ENCODE measurements at regions not wholly inside any gene's neighbourhood (a gene's known extent, or its start where the extent isn't known, plus 50 kb on each side); places are given as distances from the start of the nearest gene placed in this dataset.

DNA sequence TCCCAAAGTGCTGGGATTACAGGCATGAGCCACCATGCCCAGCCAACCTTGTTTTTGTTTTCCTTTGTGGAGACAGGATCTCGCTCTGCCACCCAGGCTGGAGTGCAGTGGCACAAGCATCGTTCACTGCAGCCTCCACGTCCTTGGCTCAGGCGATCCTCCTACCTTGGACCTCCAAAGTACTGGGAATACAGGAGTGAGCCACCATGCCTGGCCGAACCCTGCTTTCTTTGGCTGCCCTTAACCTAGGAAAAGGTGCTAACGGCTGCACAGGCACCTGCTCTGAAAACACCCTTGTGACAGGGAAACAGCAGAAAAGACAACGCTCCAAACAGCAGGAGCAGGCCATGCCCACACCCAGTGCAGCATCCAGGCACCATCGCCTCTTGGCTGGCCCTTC is 71.9 kb downstream of the OAT start:
- no peak for DNase-seq

GRCh38 chr10:124345521-124345920 is 73.2 kb downstream of the OAT start:
- no peak for DNase-seq

DNA sequence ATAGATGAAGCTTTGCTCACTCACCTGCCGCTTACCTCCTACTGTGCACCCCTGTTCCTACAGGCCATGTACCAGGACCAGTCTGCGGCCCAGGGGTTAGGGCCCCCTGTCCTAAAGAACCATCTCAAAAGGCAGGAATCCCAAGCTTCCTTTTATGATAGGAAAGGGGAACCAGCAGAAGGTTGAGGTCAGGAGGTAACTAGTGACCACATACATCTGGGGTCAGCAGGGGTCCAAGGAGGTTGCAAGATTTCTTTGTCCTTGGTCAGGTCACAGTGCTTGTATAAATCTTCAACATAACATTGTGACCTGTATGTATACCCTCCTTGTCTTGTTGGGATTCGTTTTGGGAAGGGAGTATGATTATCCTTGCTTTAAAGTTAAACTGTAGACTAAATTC is 73.8 kb downstream of the OAT start:
- DNase-seq = no peak

DNA sequence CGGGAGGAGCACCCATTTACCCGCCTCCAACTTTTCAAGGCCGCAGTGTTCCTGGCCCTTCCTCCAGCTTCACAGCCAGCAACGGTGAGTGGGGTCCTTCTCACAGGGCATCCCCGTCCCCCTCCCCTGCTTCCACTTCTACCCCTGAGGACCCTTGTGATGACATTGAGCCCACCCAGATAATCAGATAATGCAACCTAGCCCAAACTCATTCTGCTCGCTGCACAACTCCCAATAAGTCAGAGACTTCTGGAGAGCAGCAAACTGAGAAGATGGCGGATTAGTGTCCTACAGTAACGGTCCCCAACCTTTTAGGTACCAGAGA is 74.5 kb downstream of the OAT start:
- no peak for DNase-seq

DNA sequence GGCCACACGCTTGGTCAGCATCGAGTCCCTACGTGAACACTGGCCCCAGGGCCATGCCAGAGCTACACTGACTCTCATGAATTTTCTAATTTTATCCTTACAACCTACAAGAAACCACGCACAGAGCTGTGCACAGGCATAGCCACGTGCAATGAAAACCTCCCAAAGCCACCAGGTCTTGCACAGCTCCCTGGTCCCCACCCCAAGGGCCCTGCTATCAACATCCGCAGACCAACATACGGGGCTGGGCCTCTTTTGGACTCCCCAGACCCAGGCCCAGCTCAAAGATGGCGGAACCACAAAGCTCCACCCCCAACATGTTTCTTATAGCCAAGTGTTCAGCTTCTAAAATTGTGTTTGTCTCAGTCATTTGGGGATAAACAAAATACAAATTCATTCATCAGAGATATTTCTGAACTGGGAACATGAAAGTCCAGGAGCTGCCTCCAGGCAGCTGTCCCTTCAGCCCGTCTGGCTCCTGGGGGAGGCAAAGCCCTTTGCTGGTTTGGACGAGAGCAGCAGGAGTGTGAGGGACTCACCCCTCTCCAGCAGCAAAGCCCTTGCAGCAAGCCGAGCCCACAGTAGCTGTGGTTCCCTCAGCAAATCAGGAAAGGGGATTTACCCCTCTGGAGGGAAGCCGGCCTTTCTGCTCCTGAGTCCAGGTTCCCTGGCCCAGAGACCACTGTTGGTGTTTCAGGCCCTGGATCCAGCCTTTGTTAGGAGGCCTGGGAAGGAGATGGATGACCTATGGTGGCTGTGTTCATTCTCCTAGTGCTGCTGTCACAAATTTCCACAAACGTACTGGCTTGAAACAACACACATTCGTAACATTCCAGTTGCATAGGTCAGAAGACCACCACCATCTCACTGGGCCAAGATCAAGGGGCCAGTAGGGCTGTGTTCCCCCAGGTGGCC is 75.1 kb downstream of the OAT start:
- no peak for DNase-seq

DNA sequence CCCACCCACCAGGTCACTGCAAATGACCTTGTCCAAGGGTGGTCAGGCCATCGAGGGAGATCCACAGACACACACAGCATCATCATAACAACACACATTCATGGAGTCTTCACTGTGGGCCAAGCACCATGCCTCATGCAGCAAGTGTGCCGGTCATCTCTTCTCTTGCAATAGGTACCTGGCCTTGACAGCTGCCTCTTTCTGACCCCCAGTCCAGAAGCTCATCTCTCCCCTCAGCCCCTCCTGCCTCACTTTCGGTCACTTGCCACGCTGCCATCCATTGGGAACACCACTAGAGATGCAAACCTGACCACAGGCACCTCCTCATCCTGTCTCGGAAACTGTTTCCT is 75.9 kb downstream of the OAT start:
- DNase-seq = no peak

DNA sequence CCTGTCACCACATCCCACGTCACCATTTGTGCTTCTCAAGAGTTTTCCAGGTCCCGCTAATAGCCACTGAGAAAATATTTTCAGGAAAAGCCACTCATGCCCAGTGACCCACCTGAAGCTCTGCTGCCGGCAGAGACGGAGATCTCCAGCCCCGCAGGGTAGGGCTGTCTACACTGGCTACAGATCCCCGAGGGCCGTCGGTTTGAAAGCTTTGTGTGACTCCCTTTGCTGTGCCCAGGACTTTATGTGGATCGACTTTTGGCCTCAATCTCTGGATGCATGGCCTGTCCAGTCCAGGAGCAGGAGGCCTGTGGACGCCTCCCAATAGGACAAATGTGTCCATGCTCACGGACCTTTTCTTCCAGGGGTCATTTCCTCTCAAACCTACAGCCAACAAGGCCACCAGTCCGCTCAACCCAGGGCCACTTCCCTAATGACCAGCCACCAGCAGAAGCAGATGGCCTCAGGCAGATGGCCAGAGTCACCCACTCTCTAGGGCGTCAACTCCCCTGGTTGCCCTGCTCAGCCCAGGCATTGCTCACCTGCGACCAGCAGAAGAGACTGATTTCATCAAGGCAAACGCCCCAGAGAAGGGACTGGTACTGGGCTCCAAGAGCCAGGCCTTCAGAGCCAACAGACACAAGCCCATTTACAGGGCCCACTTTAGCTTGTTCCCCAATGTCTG is 76.4 kb downstream of the OAT start:
- DNase-seq = no peak

GRCh38 chr10:124341768-124342135 is 77.0 kb downstream of the OAT start:
- DNase-seq = peak; percentile 58

DNA sequence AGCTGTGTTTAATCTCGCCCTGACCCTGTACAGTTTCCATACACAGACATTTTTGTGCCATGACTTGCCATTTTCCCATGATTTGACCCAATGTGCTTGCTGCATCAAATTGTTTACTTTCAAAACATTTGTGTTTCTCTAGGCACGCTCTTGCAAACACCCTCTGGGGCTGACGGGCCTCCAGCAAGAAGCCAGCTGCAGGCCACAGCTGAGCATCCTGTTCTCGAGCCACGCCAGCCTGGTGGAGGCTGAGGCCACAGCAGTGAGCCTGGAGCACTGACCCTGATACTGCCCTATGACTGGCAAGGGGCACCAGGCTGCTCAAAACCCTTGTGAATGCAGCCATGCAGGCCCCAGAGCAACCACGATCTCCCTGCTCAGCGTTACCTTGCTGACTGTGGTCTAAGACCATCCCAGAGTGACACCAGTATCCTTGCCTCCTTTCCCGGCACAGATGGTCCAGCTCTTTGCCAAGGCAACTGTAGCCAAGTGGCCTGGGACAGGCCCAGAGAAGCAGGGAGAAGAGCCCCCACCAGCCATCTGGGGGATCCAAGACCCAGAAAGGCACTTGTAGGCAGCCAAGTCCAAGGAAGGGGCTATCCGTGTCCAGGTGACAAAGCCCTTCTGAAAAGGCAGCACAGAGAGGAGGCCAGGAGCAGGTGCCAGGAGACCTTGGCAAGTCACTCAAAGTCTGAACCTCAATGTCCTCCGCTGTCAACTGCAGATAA is 78.5 kb downstream of the OAT start:
- DNase-seq = no peak

DNA sequence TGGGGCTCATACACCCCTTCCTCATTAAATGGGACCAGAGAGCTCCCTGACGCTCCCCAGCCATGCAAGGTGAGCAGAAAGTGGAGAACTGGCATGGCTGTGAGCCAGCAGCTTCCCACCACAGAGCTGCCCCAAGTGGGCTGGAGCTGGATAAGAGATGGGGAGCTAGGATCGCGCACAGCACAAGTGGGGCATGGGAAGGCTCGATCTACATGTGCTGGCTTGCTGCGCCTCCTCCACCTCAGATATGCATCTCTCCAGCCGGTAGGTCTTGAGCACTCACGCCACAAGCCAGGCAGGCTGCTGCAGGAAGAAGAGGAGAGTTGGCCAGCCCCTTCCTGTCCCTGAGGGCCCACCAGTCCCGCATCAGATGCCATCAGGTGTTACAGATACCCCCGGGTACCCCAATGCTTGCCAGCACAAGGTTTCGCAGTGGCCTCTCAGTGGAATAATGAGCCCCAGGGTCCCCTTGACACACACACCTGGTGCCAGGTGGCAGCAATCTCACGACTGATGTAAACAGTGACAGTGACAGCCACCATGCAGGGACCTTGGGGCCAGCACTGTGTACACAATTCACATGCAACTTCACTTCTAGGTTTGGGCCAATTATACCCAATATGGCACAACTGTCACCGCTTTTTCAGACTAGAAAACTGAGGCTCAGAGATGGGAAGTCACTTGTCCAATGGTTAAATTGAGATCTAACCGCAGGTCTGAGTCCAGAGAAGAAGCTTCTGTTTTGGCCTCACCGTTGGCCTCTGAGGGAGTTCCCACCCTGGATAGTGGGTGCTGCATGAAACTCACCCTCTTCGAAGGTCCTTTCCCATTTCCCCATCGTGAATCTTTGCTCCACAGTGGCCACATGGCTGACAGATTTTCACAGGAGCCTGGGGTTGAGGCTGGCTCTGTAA is 79.3 kb downstream of the OAT start:
- DNase-seq = no peak

DNA sequence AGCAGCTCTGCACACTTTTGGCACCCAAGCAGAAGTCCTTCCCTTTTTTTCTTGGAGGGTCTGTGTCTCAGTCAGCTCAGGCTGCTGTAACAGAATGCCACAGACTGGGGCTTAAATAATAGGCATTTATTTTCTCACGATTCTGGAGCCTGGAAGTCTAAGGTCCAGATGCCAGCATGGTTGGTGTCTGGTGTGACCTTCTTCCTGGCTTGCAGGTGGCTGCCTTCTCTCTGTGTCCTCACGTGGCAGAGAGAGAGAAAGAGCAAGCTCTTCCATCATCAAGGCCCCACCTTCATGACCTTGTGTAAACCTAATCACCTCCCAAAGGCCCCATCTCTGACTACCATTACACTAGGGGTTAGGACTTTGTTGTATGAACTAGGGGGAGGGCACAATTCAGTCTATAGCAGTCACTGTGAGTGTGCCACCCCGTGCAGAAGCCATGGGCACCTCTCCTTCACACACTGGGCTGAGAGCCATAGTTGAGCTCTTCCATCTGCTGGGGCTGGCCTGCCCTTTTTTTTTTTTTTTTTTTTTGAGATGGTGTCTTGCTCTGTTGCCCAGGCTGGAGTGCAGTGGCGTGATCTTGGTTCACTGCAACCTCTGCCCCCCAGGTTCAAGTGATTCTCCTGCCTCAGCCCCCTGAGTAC is 80.3 kb downstream of the OAT start:
- DNase-seq = no peak

DNA sequence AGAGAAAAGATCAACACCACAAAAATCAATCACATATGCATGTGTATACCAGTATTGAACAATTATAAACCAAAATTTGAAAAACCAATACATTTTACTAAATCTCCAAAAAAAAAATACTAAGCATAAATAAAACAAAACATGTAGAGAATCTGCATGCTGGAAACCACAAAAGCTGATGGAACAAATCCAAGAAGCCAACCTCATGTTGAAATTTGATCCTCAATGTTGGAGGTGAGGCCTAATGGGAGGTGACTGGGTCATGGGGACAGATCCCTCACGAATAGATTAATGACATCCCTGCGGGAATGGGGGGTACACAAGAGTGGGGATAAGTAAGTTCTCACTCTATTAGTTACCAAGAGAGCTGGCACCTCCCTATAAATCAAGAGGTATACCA is 82.5 kb downstream of the OAT start:
- DNase-seq = no peak

DNA sequence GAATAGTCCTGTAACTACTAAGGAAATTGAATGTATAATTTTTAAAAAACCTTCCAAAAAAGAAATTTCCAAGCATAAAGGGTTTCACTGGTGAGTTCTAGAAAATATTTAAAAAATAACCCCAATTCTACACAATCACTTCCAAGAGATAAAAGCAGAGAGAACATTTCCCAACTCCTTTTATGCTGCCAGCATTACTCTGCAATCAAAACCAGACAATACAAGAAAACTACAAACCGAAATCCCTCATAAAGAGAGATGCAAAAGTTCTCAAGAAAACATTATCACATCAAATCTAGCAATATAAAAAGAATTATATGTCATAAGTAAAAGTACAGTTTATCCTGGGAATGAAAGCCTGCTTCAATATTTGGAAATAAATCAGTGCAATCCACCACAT is 84.8 kb downstream of the OAT start:
- no peak for DNase-seq

- no peak for DNase-seq
These were observed 86.3 kb downstream of the OAT start for GRCh38 chr10:124332426-124332825.

- DNase-seq = no peak
These were observed 88.8 kb downstream of the OAT start for GRCh38 chr10:124329941-124330340.

GRCh38 chr10:124329362-124329761 is 89.4 kb downstream of the OAT start:
- no peak for DNase-seq

DNA sequence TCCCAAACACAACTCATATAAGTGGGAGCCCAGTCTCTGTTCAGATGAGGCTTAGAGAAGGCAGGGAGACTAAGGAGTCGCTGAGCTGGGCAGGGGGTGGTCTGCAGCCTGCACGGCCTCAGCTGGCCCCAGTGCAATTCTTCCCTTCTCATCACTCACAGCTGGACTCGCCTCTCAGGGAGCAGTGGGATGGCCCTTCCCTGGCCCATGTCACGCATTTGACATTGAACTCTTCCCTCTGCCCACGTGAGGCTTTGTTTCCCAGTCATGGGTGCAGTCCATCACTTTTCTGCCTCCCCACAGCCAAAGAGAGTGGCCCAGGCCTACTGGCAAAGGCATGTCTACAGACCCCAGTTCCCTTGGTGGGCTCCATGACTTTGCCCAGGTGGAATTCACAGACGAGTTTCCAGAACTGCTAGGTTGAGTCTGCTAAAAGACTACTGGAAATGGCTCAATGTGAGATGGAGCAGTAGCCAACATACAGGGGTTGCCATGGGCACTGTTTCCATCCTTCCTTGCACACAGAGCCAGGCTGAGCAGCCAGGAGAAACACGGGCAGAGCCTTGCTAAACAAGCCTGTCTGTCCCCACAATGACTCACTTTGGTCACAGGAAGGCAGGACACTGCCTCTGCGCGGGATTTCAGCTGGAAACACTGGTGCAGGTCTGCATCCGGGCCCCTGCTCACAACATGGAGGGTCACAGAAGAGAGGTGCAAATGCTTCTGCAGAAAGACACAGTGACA is 90.1 kb downstream of the OAT start:
- DNase-seq = no peak

DNA sequence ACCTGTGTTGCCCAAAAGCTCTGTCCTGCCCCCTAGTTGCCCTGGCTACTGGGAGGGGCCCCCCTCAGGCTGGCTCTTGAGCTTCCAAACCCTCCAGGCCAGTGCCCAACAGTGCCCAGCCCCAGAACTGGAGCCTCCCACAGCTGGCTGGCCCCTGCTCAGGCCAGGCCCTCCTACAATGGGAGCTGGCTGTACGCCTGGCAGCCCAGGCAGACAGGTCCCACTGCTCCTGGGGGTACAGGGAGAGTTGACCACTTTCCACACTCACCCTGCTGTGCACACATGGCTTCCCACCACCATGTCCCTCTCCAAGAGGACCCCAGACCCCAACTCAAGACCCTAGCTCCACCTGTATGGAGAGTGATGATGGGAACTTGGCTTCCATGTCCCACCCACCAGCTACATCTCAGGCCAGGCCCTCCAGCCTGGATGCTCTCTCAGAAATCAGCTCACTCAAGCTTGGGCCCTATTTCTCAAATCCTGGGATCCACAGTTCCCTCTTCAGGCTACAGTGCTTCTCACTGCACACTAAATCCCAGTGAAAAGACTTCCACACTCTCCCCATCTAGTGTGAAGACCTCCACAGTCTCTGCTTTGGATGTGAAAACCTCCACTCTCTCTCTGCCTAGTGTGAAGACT is 92.6 kb downstream of the OAT start:
- no peak for DNase-seq

DNA sequence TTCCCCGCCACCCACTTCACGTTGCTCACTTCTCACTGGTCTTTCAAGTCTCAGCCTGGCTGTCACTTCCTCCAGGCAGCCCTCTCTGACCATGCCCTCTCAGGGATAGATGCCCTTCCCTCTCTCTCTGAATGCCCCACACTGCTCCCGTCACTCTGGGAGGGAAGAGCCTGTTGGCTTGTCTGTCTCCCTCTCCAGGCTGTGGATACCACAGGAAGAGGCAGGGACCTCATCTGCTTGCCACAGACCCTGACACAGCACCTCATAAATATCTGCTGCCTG is 93.1 kb downstream of the OAT start:
- no peak for DNase-seq

DNA sequence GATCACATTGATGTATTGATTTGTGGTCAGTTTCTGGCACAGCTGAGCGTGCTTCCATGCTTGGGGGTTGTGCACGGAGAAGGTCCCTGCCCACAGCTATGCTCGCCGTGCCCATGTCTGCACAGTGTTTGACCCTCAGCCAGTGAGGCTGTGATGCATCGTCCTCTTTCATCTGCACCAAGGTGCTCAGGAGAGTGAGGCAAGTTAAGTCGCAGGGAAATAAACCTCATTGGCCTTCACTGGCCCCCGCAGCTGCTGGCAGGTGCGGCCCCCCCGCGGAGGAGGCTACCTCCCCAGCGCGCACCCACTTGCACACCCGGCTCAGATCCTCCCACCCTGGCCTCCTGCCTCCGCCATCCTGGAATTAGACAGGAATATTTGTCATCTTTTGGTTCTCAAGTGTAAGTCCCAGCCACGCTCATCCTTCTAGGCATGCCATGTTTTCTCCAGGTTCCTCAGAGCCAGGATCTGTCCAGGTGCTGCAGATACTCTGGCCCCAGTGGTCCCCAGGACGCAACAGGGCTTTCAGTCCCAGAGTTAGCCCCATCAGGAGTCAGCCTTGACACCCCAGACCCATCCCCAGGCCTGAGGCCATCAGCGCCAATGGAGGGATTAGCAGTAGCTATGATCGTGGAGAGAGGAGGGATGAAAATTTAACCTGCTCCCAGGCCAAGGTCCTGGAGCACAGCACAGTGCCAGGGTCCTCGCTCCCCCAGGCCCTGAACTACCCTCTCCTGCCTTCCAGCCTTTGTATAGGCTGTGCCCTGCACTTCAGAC is 93.7 kb downstream of the OAT start:
- DNase-seq = no peak

DNA sequence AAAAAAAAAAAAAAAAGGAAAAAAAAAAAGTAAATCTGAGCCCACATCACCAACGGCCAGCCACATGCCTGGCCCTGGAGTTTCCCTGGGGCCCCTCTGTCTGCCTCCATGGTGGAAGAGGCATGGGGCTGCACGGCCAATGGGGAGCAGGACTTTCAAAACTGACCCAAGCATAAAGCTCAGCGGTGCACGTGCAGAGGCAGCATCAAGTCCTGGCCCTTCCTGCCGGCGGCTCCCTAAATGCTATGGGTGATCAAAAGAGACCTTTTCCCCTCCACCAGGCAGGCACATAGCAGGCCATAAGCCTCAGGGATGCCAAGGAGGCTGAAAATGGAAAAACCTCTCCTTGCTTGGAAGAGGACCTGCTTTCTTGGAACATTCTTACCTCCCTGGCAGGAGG is 94.3 kb downstream of the OAT start:
- no peak for DNase-seq

All from activated CD4-positive, alpha-beta T cell treated with anti-CD3 and anti-CD28 coated beads, Interleukin-2, Interleukin-6, amounts not matched to agents 100 ng/mL and 50 ng/mL, durations not matched to agents 16 hours and 8 hours (primary cell).